HG03469 (cell line): ENCODE measurements at regions not wholly inside any gene's neighbourhood (a gene's known extent, or its start where the extent isn't known, plus 50 kb on each side); places are given as distances from the start of the nearest gene placed in this dataset.
"Not testable (repeated sequence)": the region's sequence is repeated elsewhere in the genome, so short reads cannot be mapped to it uniquely, and the experiment has no call there.

Source experiments
- ATAC-seq: cut with Tn5 transposase; IDR thresholded peaks from one replicate; pipeline ENCODE4 v1.9.1; 2021; ENCODE audit warnings: mild to moderate bottlenecking, moderate library complexity, moderate number of reproducible peaks; ENCODE audit not compliant: unreplicated experiment

- ATAC-seq = no peak
Measured at GRCh38 chr15:96200357-96200967, 130.0 kb upstream of the NR2F2 start.

GRCh38 chr15:96201696-96202095 lies 128.8 kb upstream of the NR2F2 start:
- ATAC-seq = no peak

- not testable (repeated sequence) for ATAC-seq
Measured at GRCh38 chr15:96205588-96205987, 124.9 kb upstream of the NR2F2 start.

GRCh38 chr15:96207377-96208006 lies 123.0 kb upstream of the NR2F2 start:
- ATAC-seq = no peak

- ATAC-seq = no peak
Measured at GRCh38 chr15:96209285-96209735, 121.2 kb upstream of the NR2F2 start.

GRCh38 chr15:96213045-96213444 lies 117.5 kb upstream of the NR2F2 start:
- no peak for ATAC-seq

- no peak for ATAC-seq
Measured at GRCh38 chr15:96213896-96214295, 116.6 kb upstream of the NR2F2 start.

- not testable (repeated sequence) for ATAC-seq
Measured at GRCh38 chr15:96216481-96216880, 114.0 kb upstream of the NR2F2 start.

DNA sequence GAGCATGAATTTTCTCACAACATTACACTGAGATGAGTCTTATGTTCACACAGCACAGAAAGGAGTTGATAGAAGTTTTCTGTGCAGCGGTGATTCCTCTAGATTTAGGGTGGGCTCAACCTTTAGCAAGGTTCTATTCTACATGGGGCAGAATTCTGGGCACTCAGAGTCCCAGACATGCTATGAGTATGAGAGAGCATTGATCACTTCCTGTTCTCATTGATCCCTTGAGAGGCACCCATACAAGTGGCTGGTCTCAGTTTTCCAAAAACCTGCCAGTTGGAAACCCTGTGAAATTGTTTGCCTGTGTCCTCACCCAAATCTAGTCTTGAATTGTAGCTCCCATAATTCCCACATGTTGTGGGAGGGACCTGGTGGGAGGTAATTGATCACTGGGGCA lies 112.5 kb upstream of the NR2F2 start:
- ATAC-seq = no peak

DNA sequence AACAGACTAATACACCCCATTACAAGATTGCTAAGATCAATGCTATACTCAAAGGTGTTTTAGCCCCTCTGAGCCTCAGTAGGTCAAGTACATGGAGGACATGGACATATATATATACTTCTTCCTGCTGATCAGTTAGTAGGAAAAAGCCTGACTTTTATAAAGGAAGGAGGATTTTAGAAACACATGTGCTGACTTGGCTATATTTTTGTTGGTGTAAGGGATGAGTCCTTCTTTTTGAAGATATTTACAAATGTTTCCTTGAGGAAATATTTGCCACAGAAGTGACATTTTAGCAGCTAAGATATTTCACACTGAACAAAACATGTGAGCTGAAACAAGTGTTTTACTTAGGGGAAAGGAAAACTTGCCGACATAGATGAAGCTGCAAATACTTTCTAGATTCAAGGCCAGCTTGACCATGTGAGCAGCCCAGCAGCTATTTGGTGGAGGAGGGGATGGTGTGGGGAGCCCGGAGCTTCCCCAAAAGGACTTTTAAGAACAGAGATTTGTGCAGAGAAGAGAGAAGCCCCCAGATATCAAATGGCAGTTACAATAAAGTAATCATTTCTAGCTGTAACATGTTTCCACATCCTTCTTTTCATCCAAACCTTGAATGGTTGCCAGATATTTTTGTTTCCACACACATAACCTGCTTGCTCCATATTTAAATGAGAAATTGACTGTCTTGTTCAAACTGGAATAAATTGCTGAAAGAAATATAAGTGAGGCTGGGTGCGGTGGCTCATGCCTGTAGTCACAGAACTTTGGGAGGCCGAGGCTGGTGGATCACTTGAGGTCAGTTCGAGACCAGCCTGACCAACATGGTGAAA lies 111.7 kb upstream of the NR2F2 start:
- no peak for ATAC-seq

DNA sequence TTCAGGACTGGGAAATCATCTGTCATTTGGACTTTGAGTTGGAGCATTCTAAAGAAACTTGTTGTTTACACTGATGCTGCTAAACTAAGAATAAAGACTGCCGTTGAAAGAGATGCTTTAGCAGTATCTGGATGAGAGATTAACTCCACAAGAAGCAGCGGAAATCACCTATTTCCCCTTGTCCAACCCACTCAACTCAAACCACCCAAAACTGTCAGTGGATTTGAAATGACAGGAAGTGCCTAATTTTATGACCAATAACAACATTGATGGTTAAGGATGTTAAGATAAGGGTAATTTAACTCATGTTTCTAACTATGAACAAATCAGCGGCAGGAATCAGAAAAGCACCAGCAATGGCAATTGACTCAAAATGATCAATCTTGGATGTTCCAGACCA lies 110.8 kb upstream of the NR2F2 start:
- ATAC-seq = no peak

GRCh38 chr15:96220657-96221056 lies 109.8 kb upstream of the NR2F2 start:
- no peak for ATAC-seq

- ATAC-seq = no peak
Measured at GRCh38 chr15:96222981-96223380, 107.5 kb upstream of the NR2F2 start.

DNA sequence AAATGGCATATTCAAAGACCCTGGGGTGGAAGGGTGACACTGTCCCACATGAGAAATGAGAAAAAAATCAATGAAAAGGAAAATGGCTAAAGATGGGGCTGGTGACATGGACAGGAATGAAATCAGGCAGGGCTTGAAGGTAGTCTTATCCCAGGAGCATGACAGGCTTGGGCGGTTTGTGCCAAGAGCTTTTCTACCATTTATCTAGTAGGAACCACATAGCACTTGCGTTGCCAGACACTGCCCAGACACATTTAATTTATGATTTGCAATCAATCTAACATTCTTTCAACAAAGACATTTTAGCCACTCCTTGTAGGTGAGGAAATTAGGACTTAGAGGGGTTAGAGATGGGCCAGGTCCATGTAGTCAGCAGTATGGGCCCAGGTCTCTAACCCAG lies 106.6 kb upstream of the NR2F2 start:
- no peak for ATAC-seq

DNA sequence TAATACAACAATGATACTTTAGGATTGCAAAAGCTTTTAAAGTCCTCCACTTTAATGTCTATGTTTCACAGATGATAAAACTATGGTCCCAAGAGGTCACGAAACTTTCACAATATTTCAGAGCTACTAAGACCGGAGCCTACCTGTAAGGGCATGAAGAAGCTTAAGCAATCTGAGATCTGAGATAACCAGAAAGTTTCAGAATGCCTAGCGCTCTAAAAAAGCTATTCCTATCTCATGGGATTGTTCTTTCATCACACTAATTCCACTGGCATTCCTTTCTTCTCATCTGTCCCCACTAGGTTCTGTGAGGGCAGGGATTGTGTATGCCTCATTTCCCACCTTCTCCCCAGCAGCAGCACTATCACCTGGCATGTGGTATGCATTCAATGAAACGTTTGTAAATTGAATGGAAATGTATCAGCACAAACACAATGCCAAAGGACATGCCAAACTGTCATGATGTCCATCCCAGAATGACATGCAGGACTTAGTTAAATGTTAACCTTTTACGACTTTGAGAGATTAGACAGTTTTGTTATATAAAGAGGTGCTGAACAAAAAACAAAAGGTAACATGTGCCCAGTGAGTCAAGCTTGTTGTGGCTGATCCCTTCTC lies 104.7 kb upstream of the NR2F2 start:
- ATAC-seq = no peak

- no peak for ATAC-seq
Measured at GRCh38 chr15:96230526-96231181, 99.8 kb upstream of the NR2F2 start.

DNA sequence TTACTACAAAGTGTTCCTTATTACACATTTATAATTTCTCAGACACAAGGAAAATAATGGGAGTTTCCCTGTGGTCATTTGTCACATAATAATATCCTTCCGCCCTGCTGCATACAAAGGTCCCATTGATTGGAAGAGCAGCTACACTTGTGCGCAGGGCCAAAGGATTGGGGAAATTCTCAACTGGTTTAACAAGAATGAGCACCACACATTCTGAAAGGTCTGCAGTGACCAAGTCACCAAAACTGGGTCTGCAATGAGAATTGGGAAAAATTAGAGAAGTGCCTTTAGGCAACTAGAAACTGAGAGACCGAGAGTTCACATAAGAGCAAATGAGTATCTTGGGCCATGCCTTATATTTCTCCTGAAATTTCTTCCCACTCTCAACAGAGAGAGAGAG lies 98.2 kb upstream of the NR2F2 start:
- ATAC-seq = no peak

DNA sequence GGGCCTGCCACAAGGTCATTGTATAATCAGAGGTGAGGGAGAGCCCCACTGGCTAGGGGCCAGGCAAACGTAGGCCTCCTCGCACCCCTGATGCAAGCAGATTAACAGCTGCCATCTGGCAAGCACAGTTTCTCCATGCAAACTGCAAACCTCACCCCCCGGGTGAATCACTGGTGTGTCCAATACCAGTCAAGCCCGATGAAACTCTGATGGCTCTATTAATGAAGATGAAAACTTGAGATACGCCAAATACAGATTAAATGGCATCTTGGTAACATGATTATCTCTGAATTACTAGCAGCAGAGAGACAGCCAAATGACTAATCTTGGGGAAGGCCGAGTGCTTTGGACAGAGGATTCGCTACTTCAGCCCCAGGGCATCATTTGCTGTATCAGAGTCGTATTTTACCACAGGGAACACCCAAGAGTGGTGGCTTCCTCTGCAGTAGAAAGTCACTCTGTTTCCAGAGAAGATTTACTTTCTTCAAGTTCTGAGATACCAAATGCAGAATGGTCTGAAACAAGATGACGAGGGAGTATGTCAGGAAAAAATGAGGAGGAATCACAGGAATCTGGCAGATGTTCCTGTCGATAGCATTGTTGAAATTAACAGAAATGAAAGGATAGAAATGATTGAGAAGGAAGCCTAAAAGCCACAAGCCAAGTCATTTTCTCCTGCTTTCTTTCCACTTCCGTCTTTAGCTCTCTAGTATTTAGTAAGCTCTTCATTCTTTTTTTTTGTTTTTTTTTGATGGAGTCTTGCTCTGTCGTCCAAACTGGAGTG lies 96.2 kb upstream of the NR2F2 start:
- no peak for ATAC-seq

DNA sequence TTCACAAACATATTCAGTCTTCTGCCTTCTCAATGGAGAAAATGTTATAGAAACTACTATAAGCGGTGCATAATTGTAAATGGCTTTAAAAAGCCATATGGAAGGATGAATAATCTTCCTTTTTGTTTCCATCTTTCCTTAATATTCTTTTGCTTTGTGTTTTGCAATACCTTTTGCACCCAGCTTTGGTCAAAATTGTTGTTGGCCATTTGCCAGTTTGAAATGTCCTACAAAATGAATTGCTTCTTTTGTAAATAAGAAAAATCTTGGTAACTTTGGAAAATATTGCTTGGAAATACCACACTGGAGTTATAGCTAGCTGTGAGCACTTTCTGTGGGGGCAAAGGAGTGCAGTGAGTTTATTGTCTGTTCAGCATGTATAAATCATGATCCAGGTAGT lies 93.5 kb upstream of the NR2F2 start:
- ATAC-seq = no peak

DNA sequence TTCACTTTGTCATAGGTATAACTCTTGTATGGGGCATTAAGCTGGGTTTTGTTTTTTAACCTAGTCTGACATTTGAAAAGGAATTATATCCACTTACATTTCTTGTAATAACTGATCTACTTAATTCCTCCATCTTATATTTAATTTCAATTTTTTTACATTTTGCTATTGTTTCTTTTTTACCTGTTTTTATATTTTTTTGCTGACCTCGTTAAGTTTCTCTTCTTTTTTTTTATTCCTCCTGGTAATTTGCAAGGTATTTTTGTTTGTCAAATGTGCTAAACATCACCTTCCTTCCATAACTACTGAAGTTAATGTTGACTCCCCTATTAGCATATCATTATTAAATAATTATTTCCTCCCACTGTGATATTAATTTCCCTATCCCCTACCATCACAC lies 87.7 kb upstream of the NR2F2 start:
- ATAC-seq = no peak
